Trophoblast cell (in vitro differentiated cells and primary cell): ENCODE measurements at regions not wholly inside any gene's neighbourhood (a gene's known extent, or its start where the extent isn't known, plus 50 kb on each side); places are given as distances from the start of the nearest gene placed in this dataset.
A peak's percentile ranks its signal among the peaks of the same experiment; 100 is the strongest.

Source experiments
- DNase-seq, 2 donors: peaks; one replicate each; pipeline ENCODE4 v3.0.0-alpha.2; 2016
- H2AFZ ChIP-seq: 2 replicates; pipeline ENCODE4 v1.6.1; 2013; ENCODE audit warnings: low read length, moderate library complexity, mild to moderate bottlenecking; ENCODE audit not compliant: insufficient read depth, poor library complexity
- H2AK5ac ChIP-seq: 2 replicates; pipeline ENCODE4 v1.6.1; 2013; ENCODE audit warnings: mild to moderate bottlenecking, low read length
- H2BK120ac ChIP-seq: 2 replicates; pipeline ENCODE4 v1.6.1; 2013; ENCODE audit warnings: low read length, mild to moderate bottlenecking, moderate library complexity; ENCODE audit not compliant: insufficient read depth, poor library complexity
- H2BK12ac ChIP-seq: 2 replicates; pipeline ENCODE4 v1.6.1; 2013; ENCODE audit warnings: mild to moderate bottlenecking, low read length, moderate library complexity
- H2BK5ac ChIP-seq: 2 replicates; pipeline ENCODE4 v1.6.1; 2013; ENCODE audit warnings: low read length, low read depth, moderate library complexity, mild to moderate bottlenecking; ENCODE audit not compliant: poor library complexity
- H3K14ac ChIP-seq: 2 replicates; pipeline ENCODE4 v1.6.1; 2013; ENCODE audit warnings: mild to moderate bottlenecking, low read length
- H3K18ac ChIP-seq: 2 replicates; pipeline ENCODE4 v1.6.1; 2013; ENCODE audit warnings: mild to moderate bottlenecking, low read length
- H3K23ac ChIP-seq: 2 replicates; pipeline ENCODE4 v1.6.1; 2013; ENCODE audit warnings: low read length
- H3K27ac ChIP-seq: 2 replicates; pipeline ENCODE4 v1.5.1; 2013; ENCODE audit warnings: low read depth, mild to moderate bottlenecking, inconsistent platforms, low read length, moderate library complexity
- H3K27me3 ChIP-seq: 2 replicates; pipeline ENCODE4 v1.6.1; 2013; ENCODE audit warnings: inconsistent platforms, mild to moderate bottlenecking, low read length, moderate library complexity; ENCODE audit not compliant: insufficient read depth
- H3K36me3 ChIP-seq, 2 experiments: 1 replicate in 1 of 2; 2 replicates in 1 of 2; pipeline ENCODE4 v1.6.1; 2013; ENCODE audit warnings: low read length in 2 of 2, mild to moderate bottlenecking in 2 of 2, moderate library complexity in 1 of 2; ENCODE audit not compliant: insufficient read depth in 2 of 2, control insufficient read depth in 1 of 2
- H3K4ac ChIP-seq: 2 replicates; pipeline ENCODE4 v1.6.1; 2013; ENCODE audit warnings: low read depth, mild to moderate bottlenecking, low read length, moderate library complexity
- H3K4me1 ChIP-seq, 2 experiments: 1 replicate in 1 of 2; 2 replicates in 1 of 2; pipeline ENCODE4 v1.6.1; 2013; ENCODE audit warnings: low read length in 2 of 2, mild to moderate bottlenecking in 2 of 2, moderate library complexity in 1 of 2; ENCODE audit not compliant: insufficient read depth in 2 of 2, control insufficient read depth in 1 of 2
- H3K4me2 ChIP-seq: 2 replicates; pipeline ENCODE4 v1.6.1; 2013; ENCODE audit warnings: inconsistent platforms, mild to moderate bottlenecking, low read length, moderate library complexity
- H3K4me3 ChIP-seq: 2 replicates; pipeline ENCODE4 v1.5.1; 2013; ENCODE audit warnings: mild to moderate bottlenecking, low read depth, low read length, inconsistent platforms
- H3K79me1 ChIP-seq: one replicate; pipeline ENCODE4 v1.6.1; 2013; ENCODE audit warnings: low read length
- H3K79me2 ChIP-seq: 2 replicates; pipeline ENCODE4 v1.6.1; 2013; ENCODE audit warnings: low read length, mild to moderate bottlenecking; ENCODE audit not compliant: control insufficient read depth, insufficient read depth, poor library complexity
- H3K9ac ChIP-seq: 2 replicates; pipeline ENCODE4 v1.6.1; 2013; ENCODE audit warnings: mild to moderate bottlenecking, low read length
- H3K9me3 ChIP-seq: 2 replicates; pipeline ENCODE4 v1.6.1; 2013; ENCODE audit warnings: low read depth, mild to moderate bottlenecking, control low read depth, inconsistent platforms, low read length; ENCODE audit not compliant: insufficient read depth
- H4K12ac ChIP-seq: 2 replicates; pipeline ENCODE4 v1.6.1; 2013; ENCODE audit warnings: low read depth, mild to moderate bottlenecking, low read length, moderate library complexity
- H4K8ac ChIP-seq: 2 replicates; pipeline ENCODE4 v1.6.1; 2013; ENCODE audit warnings: low read depth, mild to moderate bottlenecking, low read length, moderate library complexity
- H4K91ac ChIP-seq: one replicate; pipeline ENCODE4 v1.6.1; 2013; ENCODE audit warnings: low read depth, mild to moderate bottlenecking, low read length, moderate library complexity
- WGBS: extraction: QIAGEN DNeasy Blood & Tissue Kit; methylation state at CpG from one replicate; pipeline ENCODE4 v1.1.7; 2013; ENCODE audit warnings: missing lambda C conversion rate; ENCODE audit not compliant: insufficient read length, insufficient coverage; ENCODE audit errors: extremely low coverage; 5-methylcytosine and 5-hydroxymethylcytosine counted together

DNA sequence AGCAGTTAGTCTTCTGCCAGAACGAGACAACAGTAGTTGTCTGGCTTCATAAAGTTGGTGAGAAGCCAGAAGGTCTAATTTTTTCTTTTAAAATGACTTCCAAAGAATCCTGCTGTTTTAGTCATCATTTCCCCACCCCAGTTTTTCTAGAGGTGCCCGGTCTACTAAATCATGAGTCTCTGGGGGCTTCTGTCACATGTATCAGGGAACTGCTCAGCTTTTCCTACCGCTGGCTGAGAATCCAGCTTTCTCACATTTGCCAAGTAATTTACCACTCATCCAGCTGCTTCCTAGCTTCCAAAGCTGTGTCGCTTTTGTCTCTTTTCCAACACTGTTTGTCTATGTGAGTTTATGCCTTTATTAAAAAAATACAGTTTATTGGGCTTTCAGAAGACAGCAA is 183.3 kb downstream of the NSUN3 start:
- no peak overlapping the region for H3K18ac ChIP-seq
- no peak overlapping the region for H4K91ac ChIP-seq
- H3K4ac ChIP-seq = no peak overlapping the region
- H3K23ac ChIP-seq = no peak overlapping the region
- H2BK120ac ChIP-seq = no peak overlapping the region
- H3K79me1 ChIP-seq = no peaks in the 10 kb centered on the region
- H3K9ac ChIP-seq = no peak overlapping the region
- no peak overlapping the region for H3K4me3 ChIP-seq
- H3K4me2 ChIP-seq = no peak overlapping the region
- H2AFZ ChIP-seq = no peak overlapping the region
- H3K4me1 ChIP-seq = no peaks in the 10 kb centered on the region
- H3K79me2 ChIP-seq = no peaks in the 10 kb centered on the region
- H4K12ac ChIP-seq = no peak overlapping the region
- no peak overlapping the region for H3K14ac ChIP-seq
- no CpG with 5 or more reads among the region's 4 CpGs for WGBS
- H3K36me3 ChIP-seq = no peaks in the 10 kb centered on the region
- no peaks in the 10 kb centered on the region for H3K27me3 ChIP-seq
- no peak overlapping the region for H3K27ac ChIP-seq
- no peaks in the 10 kb centered on the region for H3K9me3 ChIP-seq
- no peak overlapping the region for H2BK5ac ChIP-seq
- H4K8ac ChIP-seq = no peak overlapping the region
- no peak overlapping the region for H2BK12ac ChIP-seq
- H2AK5ac ChIP-seq = no peak overlapping the region
- no peak for DNase-seq

DNA sequence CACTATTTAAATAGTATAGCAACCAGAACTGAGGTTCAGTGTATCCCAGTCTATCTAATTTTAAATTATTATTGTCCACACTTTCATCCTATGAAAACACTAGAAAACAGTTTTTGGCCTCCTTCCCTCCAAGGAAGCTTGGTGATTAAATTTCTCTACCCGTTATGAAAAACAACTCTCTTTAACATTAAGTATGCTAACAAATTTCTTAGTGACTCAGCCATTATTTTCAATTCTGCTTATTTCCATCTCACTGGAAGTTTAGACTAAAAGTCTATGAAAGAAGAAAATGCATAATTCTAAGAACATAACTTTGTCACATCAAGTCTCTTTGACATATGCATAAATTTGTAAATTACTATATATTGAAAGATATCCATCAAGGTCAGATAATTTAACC is 185.2 kb downstream of the NSUN3 start:
- no peak overlapping the region for H2BK12ac ChIP-seq
- peaks cover 0 to 2% of the 10 kb centered on the region in 2 experiments for H3K4me1 ChIP-seq
- no peak overlapping the region for H4K12ac ChIP-seq
- H2AFZ ChIP-seq = no peak overlapping the region
- no peak overlapping the region for H2BK5ac ChIP-seq
- no peaks in the 10 kb centered on the region for H3K36me3 ChIP-seq
- H3K14ac ChIP-seq = no peak overlapping the region
- H3K79me2 ChIP-seq = no peaks in the 10 kb centered on the region
- H3K23ac ChIP-seq = no peak overlapping the region
- H3K27ac ChIP-seq = no peak overlapping the region
- no peak overlapping the region for H3K4ac ChIP-seq
- H3K9ac ChIP-seq = no peak overlapping the region
- no peak overlapping the region for H3K18ac ChIP-seq
- no peak overlapping the region for H3K4me3 ChIP-seq
- H4K91ac ChIP-seq = no peak overlapping the region
- no peaks in the 10 kb centered on the region for H3K9me3 ChIP-seq
- no peak overlapping the region for H2BK120ac ChIP-seq
- no peaks in the 10 kb centered on the region for H3K27me3 ChIP-seq
- no peak for DNase-seq
- H2AK5ac ChIP-seq = no peak overlapping the region
- no peaks in the 10 kb centered on the region for H3K79me1 ChIP-seq
- H4K8ac ChIP-seq = no peak overlapping the region
- no peak overlapping the region for H3K4me2 ChIP-seq
- no CpG with 5 or more reads among the region's 1 CpG for WGBS

GRCh38 chr3:94249491-94250079 is 186.7 kb downstream of the NSUN3 start:
- Histone ChIP-seq H3K23ac (no peak overlapping the region), H4K8ac (no peak overlapping the region), H4K91ac (no peak overlapping the region), H2BK5ac (no peak overlapping the region), H4K12ac (no peak overlapping the region), H3K36me3 (no peaks in the 10 kb centered on the region), H3K4me2 (no peak overlapping the region), H3K18ac (no peak overlapping the region), H3K79me2 (no peaks in the 10 kb centered on the region), H3K4me3 (no peak overlapping the region), H3K27me3 (no peaks in the 10 kb centered on the region), H2AFZ (no peak overlapping the region), H3K9ac (no peak overlapping the region), H3K79me1 (no peaks in the 10 kb centered on the region), H3K14ac (no peak overlapping the region), H3K27ac (no peak overlapping the region), H2BK12ac (no peak overlapping the region), H3K4me1 (peaks cover 0 to 2% of the 10 kb centered on the region in 2 experiments), H3K9me3 (no peaks in the 10 kb centered on the region), H2AK5ac (no peak overlapping the region), H3K4ac (no peak overlapping the region), H2BK120ac (no peak overlapping the region)
- DNase-seq = peak; percentile 29 to 76
- WGBS = no CpG with 5 or more reads among the region's 5 CpGs

DNA sequence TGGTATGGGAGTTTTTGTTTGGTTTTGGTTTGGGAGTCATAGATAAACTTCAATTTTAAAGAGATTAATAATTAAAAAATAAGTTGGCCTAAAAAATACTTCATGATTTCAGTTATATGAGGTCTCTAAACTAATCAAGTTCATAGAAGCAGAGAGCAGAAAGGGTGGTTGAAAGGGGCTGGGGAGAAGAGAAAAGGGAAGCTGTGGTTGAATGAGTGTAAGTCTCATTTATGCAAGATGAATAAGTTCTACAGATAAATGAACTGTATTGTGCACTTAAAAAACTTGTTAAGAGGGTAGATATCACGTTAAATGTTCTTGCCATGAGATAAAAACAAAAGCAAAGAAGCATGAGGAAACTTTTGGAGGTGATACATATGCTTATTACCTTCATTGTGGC is 188.7 kb downstream of the NSUN3 start:
- WGBS = no CpG with 5 or more reads among the region's 1 CpG

More for the DNA sequence above, 188.7 kb downstream of the NSUN3 start:
- no peak overlapping the region for H3K14ac ChIP-seq
- H3K18ac ChIP-seq = no peak overlapping the region
- H3K36me3 ChIP-seq = no peaks in the 10 kb centered on the region
- no peak overlapping the region for H3K4me3 ChIP-seq
- H3K27ac ChIP-seq = no peak overlapping the region
- H3K4me1 ChIP-seq = peaks cover 0 to 2% of the 10 kb centered on the region in 2 experiments
- H3K4me2 ChIP-seq = no peak overlapping the region
- no peak overlapping the region for H2AK5ac ChIP-seq
- H3K9me3 ChIP-seq = no peaks in the 10 kb centered on the region
- H2BK5ac ChIP-seq = no peak overlapping the region
- no peak overlapping the region for H2BK12ac ChIP-seq
- no peak for DNase-seq
- peaks cover 1% of the 10 kb centered on the region for H3K79me1 ChIP-seq
- no peak overlapping the region for H4K8ac ChIP-seq
- no peak overlapping the region for H3K23ac ChIP-seq
- H3K4ac ChIP-seq = no peak overlapping the region
- H4K12ac ChIP-seq = no peak overlapping the region
- no peaks in the 10 kb centered on the region for H3K79me2 ChIP-seq
- H2BK120ac ChIP-seq = no peak overlapping the region
- H3K27me3 ChIP-seq = no peaks in the 10 kb centered on the region
- no peak overlapping the region for H3K9ac ChIP-seq
- no peak overlapping the region for H2AFZ ChIP-seq
- H4K91ac ChIP-seq = no peak overlapping the region
